NCI-H526 treated with DMSO at 0.1 percent for 48 hours (cell line): ENCODE measurements at regions not wholly inside any gene's neighbourhood (a gene's known extent, or its start where the extent isn't known, plus 50 kb on each side); places are given as distances from the start of the nearest gene placed in this dataset.
"Not testable (repeated sequence)": the region's sequence is repeated elsewhere in the genome, so short reads cannot be mapped to it uniquely, and the experiment has no call there.

ENCODE experiments used
- DNase-seq: peaks from one replicate; lab custom pipeline; 2025; lab: John Stamatoyannopoulos, UW

DNA sequence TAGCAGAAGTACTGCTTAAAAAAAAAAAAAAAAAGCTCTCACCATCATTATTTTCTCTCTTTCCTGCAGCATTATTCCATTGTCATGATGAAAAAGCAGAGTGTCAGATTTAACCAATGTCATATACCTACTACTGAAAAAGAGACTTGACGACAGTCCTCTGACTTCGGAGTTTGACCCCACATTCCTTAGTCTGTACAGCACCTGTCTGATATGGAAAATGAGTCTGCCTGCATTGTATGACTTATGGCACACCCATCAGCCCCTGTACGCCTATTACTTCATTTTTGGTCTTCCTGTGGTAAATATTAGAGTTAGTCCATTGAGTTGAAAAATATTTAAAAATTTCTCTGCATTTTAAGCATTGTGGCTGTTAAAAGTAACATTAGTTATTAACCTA is 54.5 kb upstream of the NOX4 start:
- no peak for DNase-seq

DNA sequence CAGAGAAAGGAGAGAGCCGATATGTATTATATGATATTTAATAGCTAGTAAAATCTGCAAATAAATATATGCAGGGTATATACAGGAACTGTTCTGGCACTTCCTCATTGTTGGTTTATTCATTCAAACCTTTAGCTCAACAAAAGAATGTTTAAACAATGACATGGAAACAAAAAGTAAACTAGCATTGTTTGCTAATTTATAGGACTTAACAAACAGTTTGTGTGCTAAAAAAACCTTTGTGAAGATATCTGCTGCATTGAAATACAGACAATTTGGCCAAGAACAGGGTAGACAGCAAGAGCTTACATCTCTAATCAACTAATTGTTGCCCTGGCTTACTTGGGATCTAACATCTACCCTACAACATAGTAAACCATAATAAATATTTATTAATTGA is 64.6 kb upstream of the NOX4 start:
- DNase-seq, result not testable (repeated sequence)

DNA sequence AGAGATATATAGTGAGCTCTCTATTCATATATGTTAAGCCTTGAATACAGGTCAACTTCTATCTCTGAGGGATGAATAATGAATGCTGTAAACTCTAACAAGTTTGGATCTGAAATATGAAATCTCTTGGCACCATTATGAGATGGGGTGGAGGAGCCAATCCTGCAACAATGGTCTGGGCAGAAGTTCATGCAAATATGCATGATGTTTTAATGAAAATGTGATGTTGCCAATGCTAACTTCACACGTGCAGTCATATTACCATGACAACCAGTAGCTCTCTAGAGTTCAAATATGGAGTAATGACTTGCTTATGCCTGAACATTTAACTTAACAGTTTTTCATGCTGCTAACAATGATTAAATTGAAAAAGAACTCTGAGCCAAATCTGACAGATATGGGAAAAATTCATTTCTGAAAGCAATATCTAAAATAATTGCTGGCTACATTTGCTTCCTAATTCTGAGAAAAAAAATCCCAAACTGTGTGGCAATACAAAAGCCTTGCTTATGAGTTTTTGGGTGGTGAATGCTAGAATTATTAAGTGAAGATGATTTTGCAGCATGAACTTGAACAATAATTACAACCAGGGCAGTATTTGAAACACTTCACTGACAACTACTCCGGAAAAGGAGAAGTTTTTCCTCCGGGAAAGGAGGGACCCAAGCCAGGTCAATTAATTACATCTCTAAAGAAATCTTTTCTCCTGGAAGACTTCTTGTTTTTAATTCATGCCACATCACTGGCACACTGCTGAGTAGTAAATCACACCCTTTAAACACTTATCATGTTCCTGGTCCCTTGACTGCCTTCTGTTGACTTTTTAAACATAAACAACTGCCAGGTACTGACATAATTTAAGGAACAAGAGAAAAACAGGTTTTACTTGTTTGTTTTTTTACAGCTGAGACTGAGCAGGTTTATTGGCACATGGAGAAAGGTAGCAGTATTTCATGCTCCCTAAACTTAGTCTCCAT is 65.8 kb upstream of the NOX4 start:
- DNase-seq, result peak; percentile 14

DNA sequence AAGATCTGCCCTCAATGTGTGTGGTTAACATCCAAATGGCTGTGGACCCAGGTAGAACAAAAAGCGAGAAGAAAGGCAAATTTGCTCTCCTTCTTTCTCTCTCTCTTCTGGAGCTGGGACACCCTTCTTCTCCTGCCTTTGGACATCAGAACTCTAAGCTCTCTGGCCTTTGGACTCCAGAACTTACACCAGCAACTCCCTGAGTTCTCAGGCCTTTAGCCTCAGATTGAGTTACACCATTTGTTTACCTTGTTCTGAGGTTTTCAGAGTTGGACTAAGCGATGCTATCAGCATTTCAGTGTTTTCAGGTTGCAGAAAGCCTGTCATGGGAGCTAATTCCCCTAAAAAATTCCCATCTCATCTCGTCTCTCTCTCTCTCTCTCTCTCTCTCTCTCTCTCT is 69.4 kb upstream of the NOX4 start:
- not testable (repeated sequence) for DNase-seq

DNA sequence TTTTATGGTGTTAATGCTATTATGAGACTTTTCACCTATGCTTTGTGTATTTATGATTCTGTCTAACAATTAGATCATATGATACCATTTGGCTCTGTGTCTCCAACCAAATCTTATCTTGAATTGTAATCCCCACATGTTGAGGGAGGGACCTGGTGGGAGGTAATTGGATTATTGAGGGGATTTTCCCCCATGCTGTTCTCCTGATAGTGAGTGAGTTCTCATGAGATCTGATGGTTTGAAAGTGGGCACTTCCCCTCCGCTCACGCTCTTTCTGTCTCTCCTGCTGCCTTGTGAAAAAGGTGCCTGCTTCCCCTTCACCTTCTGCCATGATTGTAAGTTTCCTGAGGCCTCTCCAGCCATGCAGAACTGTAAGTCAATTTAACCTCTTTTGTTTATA is 71.6 kb upstream of the NOX4 start:
- not testable (repeated sequence) for DNase-seq

DNA sequence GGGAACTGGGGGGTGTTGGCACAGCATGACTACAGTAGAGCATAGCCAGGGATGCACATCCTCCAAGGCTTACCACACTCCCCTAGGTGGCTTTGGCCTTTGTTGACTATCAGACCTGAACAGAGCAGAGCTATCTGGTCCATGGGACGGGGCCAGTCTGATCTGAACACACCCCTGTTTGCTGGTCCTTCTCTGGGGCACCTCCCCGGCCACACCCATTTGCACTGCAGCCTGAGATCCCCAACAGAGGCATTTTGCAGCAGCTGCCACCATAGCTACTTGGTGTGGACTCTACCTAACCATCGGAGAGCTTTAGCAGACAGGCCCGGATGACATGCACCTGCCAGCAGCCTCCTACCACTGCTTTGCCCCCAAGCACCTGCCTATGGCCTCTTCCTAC is 75.8 kb upstream of the NOX4 start:
- DNase-seq, result no peak

DNA sequence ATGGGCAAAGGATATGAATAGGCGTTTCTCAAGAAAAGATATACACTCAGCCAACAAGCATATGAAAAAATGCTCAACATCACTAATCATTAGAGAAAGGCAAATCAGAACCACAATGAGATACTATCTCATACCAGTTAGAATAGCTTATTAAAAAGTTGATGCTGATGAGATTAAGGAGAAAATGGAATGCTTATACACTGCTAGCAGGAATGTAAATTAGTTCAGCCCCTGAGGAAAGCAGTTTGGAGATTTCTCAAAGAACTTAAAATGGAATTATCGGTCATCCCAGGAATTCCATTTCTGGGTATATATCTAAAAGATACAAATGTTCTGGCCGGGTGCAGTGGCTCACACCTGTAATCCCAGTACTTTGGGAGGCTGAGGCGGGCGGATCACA is 78.2 kb upstream of the NOX4 start:
- not testable (repeated sequence) for DNase-seq

DNA sequence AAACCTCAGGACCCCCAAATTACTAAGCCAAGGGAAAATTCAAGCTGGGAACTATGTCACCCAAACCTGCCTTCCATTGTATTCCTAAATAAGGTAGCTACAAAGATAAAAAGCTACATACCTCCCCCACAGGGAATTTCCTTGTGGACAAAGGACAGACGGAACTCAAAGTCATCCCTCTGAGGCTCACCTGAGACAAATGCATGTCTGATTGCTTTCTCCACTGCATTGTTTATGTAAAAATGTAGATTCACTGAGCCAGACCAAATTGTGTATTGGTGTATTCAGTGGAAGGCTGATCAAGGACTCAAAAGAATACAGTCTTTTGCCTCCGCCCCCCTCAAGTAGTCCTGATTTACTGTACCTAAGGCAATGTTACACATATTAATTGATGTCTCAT is 80.5 kb upstream of the NOX4 start:
- not testable (repeated sequence) for DNase-seq

DNA sequence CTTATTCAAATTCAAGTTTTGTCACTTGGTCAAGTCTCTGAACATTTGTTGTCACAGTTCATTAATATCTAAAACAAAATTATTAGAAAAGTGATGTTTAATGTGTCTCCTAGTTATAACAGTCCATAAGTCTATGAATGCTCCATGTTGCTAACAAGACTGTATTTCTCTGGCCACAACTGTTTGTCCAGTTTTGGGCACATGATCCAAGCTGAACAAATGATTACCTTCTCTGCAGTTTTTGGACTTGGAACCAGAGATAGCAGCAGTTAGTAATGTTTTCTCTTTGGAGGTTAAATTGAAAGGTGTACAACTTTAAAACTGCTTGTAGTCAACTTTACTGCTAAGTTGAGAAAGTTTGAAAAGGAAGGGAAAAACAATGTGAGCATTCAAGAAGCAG is 84.7 kb upstream of the NOX4 start:
- not testable (repeated sequence) for DNase-seq

DNA sequence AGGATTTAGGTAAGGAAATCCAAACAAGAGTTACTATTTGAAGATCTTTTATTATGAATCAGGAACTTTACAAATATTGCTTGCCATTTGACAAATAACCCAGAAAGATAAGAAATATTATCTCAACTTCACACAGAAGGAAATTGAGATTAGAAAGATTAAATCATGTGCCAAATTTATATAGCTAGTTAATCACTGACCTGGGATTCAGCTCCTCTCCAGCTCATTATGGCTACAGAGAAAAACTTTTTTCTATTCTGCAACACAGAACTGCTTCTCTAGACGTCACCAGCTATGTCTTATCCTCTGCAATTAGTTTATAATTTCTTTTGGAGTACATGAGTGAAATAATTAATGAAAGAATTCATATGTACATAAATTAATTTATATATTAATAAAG is 86.3 kb upstream of the NOX4 start:
- DNase-seq, result not testable (repeated sequence)

DNA sequence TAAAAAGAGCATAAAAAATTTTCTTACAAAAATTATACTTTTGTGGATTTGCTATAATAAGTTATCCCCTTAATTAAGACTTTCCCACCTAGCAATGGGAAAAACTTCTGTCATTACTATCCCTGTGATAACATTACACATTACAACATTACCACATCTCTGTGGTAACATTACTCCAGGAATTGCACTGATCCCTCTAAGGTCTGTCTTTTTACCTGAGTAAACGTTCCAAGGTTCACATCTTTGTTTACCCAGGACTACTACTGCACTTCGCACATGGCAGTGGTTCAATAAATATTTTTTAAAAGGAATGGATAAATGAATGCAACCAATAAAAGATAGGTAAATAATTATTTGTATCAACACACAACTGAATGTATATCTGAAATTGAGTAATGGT is 92.4 kb upstream of the NOX4 start:
- DNase-seq, result no peak

DNA sequence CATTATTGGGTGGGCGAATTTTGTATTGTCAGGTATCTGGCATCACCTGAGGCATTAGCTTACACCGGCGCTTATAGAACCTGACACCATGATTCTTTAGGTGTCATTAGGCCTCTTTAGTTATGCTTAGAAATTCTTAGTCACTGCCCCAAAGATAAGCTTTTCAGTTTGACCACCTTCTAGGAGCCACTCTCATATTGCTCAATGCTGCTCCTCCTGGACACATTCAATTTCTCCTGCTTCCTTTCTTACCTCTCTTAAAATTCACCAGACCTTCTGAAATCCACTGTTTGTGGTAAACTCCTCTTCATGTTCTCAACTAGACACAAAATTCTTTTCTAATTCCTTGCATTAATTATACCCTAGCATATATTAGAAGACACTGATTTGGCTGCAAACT is 93.9 kb upstream of the NOX4 start:
- DNase-seq, result not testable (repeated sequence)

DNA sequence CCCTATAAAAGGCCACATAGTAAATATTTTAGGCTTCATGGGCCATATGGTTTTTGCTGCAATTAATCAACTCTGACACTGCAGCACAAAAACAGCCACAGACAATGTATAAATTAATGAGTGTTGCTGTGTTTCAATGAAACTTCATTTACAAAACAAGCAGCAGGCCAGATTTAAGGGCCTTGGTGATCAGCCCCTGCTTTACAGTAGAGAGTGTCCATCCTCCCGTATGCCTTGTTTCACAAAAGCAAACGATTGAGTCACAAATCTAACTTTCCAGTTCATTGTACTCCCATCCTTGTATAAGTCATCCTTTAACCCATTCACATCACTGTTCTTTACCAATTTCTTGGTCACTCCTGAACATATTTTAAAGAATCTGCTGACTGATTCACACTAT is 94.3 kb upstream of the NOX4 start:
- not testable (repeated sequence) for DNase-seq

DNA sequence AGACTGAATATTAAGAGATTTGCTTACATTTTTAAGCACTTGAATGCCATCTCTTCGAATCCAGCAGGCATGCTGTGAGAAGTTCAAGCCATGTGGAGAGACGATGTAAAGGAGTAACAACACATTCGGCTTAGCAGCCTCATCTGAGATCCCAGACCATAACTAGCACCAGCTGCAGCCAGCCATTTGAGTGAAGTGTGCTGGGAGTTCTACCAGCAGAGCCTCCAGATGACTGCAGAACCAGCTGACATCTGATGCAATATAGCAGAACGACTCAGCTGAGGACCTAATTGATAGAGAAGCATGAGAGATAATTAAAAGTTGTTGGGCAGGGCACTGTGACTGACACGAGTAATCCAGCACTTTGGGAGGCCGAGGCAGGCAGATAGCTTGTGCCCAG is 98.2 kb upstream of the NOX4 start:
- not testable (repeated sequence) for DNase-seq

DNA sequence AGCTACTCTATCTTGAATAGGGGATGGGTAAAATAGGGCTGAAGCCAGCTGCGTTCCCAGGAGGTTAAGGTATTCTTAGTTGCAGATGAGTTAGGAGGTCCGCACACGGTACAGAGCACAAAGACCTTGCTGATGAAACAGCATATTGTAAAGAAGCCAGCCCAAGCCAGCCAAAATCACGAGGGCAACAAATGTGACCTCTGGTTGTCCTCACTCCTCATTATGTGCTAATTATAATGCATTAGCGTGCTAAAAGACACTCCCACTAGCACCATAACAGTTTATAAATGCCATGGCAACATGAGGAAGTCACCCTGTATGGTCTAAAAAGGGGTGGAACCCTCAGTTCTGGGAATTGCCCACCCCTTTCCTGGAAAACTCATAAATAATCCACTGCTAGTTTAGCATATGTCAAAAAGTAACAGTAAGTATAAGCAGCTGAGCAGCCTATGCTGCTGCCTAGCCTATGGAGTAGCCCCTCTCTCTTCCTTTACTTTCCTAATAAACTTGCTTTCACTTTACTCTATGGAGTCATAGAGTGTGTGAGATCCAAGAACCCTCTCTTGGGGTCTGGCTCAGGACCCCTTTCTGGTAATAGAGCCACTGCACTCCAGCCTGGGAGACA is 98.9 kb upstream of the NOX4 start:
- DNase-seq, result not testable (repeated sequence)

DNA sequence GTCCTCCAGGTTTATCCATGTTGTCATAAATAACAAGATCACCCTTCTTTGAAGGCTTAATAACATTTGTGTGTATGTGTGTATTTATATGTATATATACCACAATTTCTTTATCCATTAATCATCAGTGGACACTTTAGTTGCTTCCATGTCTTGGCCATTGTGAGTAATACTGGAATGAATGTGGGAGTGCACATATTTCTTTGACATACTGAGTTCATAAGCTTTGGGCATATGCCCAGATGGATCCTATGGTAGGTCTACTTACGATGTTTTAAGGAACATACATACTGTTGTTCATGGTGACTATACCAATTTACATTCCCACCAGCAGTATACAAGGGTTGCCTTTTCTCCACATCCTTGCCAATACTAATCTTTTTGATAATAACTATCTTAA is 108.8 kb upstream of the TRIM77 start:
- DNase-seq, result not testable (repeated sequence)

DNA sequence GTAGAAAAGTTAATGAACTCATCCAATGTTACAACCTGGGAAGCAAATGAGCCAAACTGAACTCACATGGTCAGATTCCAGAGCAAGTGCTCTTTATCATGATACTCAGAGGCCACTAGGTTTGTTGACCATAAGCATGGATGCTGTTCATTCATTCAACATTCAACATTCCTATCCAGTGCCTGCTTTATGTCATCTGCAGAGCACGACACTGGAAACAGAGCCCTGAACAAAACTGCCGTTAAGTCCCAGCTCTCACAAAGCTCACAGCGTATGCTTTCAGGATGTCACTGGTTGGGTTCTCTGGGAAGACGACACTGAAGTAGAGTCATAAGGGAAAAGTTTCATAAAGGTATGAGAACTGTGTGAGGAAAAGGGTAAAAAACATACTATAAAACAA is 105.8 kb upstream of the TRIM77 start:
- DNase-seq, result no peak

DNA sequence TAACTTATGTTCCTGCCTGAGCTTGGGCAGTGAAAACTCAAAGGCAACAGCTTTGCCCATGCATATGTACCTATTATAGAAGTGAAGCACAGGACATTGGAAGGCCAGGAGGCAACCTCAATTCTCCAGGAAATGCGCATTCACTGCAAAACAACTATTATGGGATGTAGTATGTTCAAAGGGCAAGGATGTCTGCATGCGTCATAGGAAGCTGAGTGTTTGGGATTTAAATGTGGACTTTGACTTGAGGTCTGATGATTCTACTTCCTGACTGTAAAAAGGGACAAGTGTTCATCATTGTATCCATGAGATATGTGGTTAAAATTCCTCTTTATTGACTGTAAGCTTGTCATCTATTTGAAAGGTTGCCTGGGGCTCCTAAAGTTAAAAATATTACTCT is 103.3 kb upstream of the TRIM77 start:
- not testable (repeated sequence) for DNase-seq

DNA sequence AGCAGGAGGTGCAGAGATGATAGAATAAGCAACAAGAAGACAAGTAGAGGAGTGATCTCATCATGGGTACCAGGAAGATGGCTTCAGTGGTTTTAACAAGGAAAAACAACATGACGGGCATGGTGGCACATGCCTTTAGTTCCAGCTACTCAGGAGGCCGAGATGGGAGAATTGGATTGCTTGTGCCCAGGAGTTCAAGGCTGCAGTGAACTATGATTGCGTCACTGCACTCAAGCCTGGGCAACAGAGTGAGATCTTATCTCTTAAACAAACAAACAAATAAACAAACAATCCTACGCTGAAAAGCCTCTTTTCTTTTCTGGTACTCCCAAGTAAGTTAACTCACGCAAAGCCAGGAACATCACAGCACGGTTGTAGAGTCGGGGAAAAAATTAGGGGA is 102.6 kb upstream of the TRIM77 start:
- DNase-seq, result not testable (repeated sequence)

DNA sequence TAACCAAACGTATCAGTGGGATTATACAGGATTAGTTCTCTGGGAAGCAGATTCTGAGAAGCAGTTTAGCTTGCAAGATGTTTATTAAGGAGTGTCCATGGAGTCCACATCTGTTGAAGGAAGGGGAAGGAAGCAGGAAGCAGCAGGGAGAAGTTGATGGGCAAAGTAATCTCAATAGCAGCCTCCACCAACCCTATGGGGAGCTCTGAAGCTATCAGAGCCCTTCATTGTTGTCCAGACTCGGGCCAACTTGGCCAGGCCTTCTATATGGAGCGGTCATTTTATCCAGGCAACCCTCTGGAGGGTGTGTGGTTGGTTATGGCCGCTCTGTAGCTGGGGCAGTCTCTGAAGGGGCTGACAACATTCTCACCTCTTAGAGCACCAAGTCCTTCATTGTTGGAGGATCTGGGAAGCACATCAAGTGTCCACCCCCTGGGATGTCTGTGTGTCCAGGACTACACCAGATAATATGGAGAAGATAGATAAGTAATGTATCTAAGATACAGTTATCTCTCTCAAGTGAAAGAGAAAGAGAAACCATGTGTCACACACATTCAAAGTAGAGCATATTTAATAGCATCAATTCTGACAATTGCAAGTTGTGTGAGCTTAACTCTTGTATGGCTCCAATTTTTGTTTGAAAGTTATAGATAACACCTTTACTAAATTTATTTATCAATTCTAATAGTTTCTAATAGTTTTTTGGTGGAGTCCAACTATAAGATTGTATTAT is 101.7 kb upstream of the TRIM77 start:
- DNase-seq, result no peak

DNA sequence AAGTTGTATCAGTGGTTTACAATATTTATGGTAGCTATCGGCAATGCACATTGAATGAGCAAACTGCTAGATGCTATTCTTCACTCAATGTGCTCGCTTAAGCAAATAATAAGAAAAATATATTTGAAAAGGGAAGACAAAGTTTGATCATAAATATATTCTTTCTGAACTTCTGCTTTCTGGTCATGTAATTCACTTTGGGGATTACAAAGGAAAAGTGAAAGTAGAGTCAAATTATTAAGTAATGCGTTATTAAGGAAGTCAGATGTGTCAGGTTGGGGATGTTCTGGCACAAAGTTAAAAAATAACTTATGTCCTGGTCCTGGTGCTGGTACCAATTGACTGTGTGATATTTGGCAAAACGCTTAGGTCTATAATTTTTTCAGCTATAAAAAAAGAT is 98.0 kb upstream of the TRIM77 start:
- no peak for DNase-seq

DNA sequence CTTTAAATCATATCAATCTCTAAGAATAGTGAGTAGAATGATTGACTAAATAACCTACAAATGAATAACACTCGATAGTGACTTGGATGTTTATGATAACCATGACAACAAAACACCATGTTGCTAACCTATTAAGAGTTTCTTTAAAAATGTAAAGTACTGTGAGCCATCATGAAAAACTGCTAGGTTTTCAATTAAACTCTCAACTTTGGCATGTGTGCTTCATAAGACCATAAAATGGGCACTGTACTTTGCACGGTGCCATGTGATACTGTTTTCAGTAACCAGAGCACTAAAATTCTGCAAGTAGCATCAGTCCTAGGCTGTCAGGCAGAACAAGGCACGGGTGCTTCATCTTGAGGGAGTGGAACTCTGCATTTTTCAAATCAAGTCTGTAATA is 96.2 kb upstream of the TRIM77 start:
- no peak for DNase-seq

DNA sequence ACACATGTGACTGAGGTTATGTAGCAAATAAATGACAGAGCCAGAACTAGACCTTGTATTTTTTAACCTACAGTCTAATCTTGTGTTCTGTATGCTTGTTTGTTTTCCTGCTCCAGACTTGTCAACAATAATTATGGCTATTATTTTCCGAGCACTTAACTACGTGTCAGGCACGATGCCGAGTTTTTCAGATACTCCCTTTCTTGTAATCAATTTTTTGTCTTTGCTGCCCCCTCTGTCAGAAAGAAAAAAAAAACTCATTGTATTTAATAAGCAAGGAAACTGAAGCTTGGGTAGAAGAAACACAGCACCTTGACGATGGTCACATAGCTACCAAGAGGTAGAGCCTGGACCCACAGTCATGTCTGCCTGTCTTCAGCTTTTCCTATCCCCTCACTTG is 95.7 kb upstream of the TRIM77 start:
- DNase-seq, result not testable (repeated sequence)
